ENCODE measurements at regions not wholly inside any gene's neighbourhood (a gene's known extent, or its start where the extent isn't known, plus 50 kb on each side); places are given as distances from the start of the nearest gene placed in this dataset.

GRCh38 chr5:56506211-56506965 is 273.3 kb upstream of the ANKRD55 start:
- TF ChIP-seq CTCF (IDR thresholded peaks at IDR 0.05; ENCODE audit: low read depth, low read length) (no peak), POLR2A (IDR thresholded peaks at IDR 0.05; ENCODE audit: extremely low read depth, insufficient read length) (no peak), MYC (IDR thresholded peaks at IDR 0.05; ENCODE audit: low read depth, low read length) (no peak)
